RKO (cell line): ENCODE measurements at regions not wholly inside any gene's neighbourhood (a gene's known extent, or its start where the extent isn't known, plus 50 kb on each side); places are given as distances from the start of the nearest gene placed in this dataset.

Source experiments
- DNase-seq: peaks from one replicate; pipeline ENCODE4 v3.0.0-alpha.2; 2016; ENCODE audit warnings: low spot score

DNA sequence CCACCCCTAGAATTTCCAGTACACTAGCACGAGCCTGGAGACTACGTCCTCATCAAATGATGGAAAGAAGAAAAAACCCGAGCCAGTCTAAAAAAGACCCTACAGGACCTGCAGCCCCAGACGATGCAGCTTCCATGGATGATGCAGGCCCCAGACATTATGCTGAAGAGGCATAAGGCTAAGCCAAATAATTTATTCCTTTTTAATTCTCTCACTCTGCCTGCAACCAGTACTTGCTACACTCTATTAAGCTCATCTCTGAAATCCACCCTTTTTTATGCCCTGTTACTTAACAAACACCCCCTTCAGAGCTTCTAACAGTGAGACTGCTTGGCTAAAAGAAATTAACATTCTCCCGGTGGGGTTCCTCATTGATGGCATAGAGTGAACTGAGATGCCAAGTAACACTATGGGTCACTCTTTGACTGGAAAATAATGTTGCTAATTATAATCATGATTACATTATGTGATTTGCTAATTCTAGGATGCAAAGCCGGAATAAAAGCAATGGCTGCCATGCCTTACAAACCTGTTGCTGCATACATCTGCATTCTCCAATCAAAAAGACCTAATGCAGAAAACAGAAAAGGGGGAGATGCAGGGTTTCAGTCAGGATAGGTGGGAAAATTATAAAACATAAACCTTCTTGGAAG is 1462.4 kb downstream of the UQCRFS1 start:
- no peak for DNase-seq

DNA sequence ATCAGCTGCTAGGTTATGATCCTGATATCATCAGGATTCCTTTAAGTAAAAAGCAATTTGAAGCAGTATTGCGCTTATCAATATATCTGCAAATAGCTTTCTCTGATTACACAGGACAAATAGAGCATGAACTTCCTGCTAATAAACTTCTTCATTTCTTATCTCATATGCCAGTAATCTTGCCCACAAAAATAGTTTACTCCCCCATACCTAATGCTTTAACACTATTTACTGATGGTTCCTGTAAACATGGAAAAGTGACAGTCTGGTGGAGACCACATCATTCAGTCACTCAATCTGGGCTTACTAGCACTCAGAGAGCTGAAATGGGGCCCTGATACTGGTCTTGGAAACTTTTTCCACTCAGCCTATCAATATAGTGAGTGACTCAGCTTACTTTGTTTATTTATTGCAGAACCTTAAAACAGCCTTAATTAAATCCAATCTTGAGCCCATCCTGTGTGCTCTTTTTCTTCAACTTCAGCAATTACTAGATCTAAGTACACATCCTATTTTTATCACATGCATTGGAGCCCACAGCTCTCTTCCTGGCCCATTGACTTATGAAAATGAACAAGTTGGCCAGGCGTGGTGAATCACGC is 1464.3 kb downstream of the UQCRFS1 start:
- no peak for DNase-seq

DNA sequence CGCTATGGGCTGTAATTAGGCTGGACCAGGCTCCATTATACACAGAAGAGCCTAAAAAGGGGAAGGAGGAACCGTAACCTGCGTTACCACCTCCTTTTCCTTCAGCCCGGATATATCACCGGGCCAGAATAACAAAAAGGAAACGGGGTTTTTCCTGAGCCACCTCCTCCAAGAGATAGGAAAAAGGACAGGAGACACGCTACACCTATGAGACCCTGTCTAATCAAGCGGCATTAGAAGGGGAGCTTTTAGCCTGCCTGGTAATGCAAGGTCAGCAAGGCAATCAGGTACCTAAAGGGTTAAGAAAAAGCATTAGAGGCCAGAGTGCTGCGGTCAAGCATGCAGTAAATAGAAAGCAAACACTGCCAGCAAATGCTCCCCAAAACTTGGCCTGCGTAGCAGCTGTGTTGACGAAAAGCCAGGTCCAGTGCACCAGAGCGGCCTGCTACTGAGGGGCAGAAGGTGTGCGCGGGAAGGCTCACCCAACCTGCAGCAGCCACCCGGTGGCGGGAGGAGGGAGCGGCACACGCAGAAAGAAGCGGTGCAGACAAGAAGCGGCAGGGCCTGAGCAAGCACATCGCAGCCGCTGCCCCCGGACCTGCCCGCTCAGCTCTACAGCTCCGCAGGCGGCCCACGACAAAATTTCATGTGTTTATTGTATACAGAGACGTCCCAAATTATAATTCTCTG is 1466.1 kb downstream of the UQCRFS1 start:
- no peak for DNase-seq

DNA sequence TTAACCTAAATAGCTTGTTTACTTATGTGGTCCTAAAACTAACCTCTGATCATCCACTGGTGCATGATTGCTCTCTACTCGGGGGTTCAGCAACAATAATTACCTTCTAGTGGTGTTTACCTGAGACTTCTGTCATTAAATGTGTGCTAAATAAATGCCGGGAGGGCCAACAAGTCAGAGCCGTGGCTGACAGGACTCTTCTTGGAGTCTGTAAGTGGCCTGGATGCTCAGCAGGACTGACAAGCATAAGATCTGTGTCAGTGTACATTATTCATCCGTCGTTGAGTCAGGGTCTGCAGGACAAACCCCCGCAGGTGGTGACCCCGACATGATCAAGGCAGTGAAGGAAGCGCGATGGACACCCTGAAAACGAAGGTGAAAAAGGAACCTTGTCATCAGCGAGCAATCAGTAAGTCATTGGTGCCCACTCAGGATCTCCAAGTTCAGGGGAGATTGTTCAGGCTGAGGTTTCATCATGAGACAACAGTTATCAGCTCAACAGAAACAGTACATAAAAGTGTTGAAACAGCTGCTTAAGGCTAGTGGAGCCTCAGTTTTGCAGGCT is 1466.9 kb downstream of the UQCRFS1 start:
- DNase-seq: no peak

DNA sequence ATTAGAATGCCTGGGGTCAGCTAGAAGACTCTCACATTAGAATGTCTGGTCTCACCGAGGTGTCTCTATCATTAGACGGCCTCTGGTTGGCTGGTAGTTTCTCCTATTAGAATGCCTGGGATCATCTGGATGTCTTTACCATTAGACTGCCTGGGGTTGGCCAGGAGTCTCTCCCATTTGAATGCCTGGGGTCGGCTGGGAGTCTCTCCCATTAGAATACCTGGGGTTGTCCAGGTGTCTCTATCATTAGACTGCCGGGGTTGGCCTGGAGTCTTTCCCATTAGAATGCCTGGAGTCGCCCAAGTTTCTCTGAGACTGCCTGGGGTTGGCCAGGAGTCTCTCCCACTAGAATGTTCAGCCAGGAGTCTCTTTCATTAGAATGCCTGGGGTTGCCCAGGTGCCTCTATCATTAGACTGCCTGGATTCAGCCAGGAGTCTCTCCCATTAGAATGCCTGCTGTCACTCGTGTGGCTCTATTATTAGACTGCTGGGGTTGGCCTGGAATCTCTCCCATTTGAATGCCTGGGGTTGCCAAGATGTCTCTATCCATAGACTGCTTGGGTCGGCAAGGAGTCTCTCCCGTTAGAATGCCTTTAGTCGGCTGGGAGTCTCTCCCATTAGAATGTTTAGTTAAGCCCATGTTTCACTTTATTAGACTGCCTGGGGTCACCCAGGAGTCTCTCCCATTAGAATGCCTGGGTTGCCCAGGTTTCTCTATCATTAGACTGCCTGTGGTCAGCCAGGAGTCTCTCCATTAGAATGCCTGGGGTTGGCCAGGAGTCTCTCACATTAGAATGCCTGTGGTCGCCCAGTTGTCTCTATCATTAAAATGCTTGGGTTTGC is 1467.8 kb downstream of the UQCRFS1 start:
- no peak for DNase-seq

DNA sequence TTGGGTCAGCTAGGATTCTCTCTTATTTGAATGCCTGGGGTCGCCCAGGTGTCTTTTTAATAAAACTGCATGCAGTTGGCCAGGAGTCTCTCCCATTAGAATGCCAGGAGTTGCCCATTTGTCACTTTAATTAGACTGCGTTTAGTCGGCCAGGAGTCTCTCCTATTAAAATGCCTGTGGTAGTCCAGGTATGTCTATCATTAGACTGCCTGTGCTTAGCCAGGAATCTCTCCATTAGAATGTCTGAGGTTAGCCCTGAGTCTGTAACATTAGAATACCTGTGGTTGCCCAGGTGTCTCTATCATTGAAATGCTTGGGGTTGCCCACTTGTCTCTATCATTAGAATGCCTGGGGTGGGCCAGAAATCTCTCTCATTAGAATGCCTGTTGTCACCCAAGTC is 1470.9 kb downstream of the UQCRFS1 start:
- DNase-seq: no peak

DNA sequence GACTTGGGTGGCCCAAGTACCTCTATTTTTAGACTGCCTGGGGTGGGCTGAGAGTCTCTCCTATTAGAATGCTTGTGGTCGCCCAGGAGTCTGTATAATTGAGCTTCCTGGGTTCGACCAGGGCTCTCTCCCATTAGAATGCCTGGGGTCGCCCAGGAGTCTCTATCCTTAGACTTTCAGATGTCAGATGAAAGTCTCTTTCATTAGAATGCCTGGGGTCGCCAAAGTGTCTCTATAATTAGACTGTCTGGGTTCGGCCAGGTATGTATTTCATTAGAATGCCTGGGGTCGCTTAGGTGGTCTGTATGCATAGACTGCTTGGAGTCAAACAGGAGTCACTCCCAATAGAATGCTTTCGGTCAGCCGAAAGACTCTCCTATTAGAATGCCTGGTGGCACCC is 1471.7 kb downstream of the UQCRFS1 start:
- DNase-seq: no peak

DNA sequence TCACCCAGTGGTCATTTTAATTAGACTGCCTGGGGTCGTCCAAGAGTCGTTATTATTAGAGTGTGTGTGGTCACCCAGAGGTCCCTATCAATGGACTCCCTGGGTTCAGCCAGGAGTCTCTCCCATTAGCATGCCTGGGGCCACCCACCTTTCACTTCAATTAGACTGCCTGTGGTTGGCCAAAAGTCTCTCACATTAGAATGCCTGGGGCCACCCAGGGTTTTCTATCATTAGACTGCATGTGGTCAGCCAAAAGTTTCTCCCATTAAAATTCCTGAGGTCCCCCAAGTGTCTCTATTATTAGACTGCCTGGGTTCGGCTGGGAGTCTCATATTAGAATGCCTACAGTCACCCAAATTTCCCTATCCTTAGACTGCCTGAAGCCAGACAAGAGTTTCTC is 1472.6 kb downstream of the UQCRFS1 start:
- no peak for DNase-seq

DNA sequence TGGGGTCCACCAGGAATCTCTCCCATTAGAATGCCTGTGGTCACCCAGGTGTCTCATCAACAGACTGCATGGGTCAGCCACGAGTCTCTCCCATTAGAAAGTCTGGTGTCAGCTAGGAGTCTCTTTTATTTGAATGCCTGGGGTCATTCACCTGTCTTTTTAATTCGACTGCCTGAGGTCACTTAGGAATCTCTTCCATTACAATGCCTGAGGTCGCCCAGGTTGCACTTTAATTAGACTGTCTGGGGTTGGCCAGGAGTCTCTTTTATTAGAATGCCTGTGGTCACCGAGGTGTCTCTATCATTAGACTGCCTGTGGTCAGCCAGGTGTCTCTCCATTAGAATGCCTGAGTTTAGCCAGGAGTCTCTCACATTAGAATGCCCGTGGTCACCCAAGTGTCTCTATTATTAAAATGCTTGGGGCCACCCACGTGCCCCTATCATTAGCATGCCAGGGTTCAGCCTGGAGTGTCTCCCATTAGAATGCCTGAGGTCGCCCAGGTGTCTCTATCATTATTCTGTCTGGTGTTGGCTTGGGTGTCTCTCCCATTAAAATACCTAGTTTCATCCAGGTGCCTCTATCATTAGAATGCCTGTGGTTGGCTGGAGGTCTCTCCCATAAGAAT is 1474.3 kb downstream of the UQCRFS1 start:
- DNase-seq: no peak

DNA sequence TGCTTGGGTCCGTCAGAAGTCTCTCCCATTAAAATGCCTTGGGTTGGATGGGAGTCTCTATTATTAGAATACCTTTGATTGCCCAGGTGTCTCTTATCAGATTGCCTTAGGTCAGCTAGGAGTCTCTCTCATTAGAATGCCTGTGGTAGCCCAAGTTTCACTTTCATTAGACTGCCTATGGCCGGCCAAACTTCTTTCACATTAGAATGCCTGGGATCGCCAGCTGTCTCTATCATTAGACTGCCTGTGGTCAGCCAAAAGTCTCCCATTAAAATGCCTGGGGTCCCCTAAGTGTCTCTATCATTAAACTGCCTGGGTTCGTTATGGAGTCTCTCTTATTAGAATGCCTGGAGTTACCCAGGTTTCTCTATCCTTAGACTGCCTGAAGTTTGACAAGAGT is 1476.7 kb downstream of the UQCRFS1 start:
- DNase-seq: no peak

DNA sequence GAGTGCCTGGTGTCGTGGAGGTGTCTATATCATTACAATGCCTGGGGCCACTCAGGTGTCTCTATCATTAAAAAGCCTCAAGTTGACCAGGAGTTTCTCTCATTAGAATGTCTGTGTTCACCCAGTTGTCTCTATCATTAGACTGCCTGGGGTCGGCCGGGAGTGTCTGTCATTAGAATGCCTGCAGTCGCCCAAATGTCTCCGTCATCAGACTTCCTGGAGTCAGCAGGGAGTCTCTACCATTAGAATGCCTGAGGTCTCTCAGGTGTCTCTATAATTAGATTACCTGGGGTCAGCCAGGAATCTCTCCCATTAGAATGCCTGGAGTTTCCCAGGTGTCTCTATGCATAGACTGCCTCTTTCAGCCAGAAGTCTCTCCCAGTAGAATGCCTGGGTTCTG is 1477.6 kb downstream of the UQCRFS1 start:
- no peak for DNase-seq

DNA sequence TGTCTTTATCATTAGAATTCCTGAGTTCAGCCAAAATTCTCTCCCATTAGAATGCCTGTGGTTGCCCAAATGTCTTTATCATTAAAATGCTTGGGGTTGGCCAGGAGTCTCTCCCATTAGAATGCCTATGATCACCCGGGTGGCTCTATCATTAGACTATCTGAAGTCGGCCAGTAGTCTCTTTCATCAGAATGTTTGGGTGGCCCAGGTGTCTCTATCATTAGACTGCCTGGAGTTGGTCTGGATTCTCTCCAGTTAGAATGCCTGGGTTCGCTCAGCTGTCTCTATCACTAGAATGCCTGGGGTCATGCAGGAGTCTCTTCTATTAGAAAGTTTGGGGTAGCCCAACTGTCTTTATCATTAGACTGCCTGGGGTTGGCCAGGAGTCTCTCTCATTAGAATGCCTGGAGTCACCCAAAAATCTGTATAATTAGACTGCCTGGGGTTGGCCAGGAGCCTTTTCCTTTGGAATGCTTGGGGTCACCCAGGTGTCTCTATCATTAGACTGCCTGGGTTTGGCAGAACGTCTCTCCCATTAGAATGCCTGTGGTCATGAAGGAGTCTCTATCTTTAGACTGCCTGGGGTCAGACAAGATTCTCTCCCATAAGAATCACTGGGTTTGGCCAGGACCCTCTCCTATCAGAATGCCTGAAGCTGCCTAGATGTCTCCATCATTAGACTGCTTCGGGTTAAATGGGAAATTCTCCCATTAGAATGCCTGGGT is 1478.3 kb downstream of the UQCRFS1 start:
- no peak for DNase-seq

DNA sequence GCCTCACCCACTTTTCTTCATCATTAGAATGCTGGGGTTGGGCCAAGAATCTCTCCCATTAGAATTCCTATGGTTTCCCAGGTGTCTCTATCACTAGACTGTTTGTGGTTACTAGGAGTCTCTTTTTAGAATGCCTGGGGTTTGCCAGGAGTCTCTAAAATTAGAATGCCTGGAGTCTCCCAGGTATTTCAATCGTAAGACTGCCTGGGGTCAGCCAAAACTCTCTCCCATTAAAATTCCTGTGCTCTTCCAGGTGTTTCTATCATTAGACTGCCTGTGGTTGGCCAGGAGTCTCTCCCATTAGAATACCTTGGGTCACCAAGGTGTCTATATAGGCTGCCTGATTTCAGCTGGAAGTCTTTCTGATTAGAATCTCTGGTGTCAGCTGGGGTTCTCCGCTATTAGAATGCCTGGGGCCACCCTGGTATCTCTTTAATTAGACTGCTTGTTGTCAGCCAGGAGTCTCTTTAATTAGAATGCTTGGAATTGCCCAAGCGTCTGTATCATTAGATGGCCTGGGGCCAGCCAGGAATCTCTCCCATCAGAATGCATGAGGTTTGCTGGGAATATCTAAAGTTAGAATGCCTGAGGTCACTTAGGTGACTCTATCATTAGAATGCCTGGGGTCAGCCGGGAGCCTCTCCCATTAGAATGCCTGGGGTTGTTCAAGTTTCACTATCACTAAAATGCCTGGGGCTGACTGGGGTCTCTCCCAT is 1479.2 kb downstream of the UQCRFS1 start:
- DNase-seq: no peak

DNA sequence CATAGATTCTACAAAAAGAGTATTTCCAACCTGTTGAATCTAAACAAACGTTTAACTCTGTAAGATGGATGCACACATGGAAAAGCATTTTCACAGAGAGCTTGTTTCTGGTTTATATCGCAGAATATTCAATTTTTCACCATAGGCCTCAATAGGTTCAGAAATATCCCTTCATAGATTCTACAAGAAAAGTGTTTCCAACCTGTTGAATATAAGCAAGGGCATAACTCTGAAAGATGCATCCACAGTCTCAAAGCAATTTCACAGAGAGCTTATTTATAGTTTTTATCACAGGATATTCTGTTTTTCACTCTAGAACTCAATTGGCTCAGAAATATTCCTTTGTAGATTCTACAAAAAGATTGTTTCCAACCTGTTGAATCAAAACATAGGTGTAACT is 1483.6 kb downstream of the UQCRFS1 start:
- no peak for DNase-seq

DNA sequence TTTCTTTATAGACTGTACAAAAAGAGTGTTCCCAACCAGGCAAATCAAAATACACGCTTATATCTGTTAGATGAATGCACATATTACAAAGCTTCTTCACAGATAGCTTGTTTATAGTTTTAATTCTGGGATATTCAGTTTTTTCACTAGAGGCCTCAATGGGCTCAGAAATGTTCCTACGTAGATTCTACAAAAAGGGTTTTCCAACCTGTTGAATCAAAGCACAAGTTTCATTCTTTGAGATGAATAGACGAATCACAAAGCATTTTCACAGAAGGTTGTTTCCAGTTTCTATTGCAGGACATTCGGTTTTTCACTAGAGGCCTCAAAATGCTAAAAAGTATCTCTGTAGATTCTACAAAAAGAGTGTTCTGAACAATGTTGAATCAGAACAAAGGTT is 1490.3 kb downstream of the UQCRFS1 start:
- DNase-seq: no peak

DNA sequence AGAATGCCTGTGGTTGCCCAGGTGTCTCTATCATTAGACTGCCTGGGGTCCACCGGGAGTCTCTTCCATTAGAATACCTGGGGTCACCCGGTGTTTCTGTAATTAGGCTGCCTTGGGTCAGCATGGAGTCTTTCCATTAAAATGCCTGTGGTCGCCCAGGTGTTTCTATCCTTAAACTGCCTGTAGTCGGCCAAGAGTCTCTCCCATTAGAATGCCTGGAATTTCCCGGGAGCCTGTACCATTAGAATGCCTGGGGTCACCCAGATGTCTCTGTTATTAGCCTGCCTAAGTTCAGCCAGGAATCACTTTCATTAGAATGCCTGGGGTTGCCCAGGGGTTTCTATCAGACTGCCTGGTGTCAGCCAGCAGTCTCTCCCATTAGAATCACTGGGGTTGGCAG is 1492.8 kb downstream of the UQCRFS1 start:
- no peak for DNase-seq

DNA sequence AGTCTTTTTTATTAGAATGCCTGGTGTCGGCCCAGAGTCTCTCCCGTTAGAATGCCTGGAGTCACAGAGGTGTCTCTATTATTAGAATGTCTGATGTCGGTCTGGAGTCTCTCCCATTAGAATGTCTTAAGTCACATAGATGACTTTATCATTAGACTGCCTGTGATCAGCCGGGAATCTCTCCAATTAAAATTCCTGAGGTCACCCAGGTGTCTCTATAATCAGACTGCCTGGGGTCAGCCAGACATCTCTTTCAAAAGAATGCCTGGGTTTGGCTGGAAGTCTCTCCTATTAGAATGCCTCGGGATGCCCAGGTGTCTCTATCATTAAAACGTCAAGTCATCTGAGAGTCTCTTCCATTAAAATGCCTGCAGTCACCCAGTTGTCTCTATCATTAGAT is 1493.9 kb downstream of the UQCRFS1 start:
- DNase-seq: no peak

DNA sequence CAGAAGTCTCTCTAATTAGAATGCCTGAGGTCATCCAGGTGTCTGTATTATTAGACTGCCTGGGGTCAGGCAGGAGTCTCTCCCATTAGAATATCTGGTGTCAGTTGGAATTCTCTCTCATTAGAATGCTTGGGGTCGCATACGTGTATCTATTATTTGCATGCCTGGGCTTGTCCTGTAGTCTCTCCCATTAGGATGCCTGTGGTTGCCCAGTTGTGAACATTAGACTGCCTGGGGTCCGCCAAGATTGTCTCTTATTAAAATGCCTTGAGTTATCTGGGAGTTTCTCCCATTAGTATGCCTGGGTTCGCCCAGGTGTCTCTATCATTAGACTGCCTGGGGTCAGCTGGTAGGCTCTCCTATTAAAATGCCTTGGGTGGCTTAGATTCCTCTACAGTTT is 1494.7 kb downstream of the UQCRFS1 start:
- DNase-seq: no peak

DNA sequence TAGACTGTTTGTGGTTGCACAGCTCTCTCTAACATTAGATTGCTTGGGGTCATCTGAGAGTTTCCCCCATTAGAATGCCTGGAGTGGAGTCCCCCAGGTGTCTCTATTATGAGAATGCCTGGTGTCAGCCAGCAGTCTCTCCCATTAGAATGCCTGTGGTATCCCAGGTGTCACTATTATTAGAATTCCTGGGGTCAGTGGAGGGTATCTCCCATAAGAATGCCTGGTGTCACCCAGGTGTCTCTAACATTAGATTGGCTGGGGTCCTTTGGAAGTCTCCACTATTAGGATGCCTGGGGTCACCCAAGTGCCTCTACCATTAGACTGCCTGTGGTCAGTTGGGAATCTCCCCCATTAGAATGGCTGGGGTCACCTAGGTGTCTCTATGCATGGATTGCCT is 1495.1 kb downstream of the UQCRFS1 start:
- no peak for DNase-seq

DNA sequence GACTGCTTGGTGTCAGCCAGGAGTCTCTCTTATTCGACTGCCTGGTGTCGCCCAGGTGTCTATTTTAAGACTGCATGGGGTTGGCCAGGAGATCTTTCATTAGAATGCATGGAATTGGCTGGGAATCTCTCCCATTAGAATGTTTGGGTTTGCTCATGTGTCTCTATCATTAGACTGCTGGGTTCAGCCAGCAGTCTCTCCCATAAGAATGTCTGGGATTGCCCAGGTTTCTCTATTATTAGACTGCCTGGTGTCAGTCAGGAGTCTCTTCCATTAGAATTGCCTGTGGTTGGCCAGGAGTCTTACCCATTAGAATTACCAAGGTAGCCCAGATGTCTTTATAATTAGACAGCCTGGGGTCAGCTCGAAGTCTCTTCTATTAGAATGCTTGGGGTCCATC is 1496.0 kb downstream of the UQCRFS1 start:
- DNase-seq: no peak

DNA sequence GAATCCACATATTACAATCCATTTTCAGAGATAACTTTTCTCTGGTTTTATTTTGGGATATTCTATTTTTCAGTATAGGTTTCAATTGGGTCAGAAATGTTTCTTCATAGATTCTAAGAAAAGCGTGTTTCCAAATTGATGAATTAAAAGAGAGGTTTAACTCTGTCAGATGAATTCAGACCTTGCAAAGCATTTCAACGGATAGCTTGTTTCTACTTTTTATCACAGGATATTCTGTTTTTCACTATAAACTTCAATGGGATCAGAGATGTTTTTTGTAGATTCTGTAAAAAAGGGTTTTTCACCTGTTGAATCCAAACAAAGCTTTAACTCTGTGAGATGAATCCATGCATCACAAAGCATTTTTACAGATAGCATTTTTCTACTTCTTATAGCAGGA is 1498.1 kb downstream of the UQCRFS1 start:
- DNase-seq: no peak
